Activated T-cell treated with anti-CD3 and anti-CD28 coated beads, Interleukin-2, amount 50 U/mL, for 4 hours (primary cell): ENCODE measurements at regions not wholly inside any gene's neighbourhood (a gene's known extent, or its start where the extent isn't known, plus 50 kb on each side); places are given as distances from the start of the nearest gene placed in this dataset.

Experiments used
- ATAC-seq, 2 donors: fragments of 200-7000 bp; cut with Tn5 transposase; one replicate each; pipeline ENCODE4 v1.10.0; 2021
- DNase-seq: peaks from one replicate; pipeline ENCODE4 v3.0.0-alpha.2; 2020
- H3K27me3 Mint-ChIP-seq: one replicate; pipeline ENCODE4 v1.8.0; 2021; ENCODE audit warnings: low read depth, mixed read lengths
- H3K36me3 Mint-ChIP-seq: one replicate; pipeline ENCODE4 v1.8.0; 2022; ENCODE audit warnings: mixed read lengths; ENCODE audit not compliant: insufficient read depth
- H3K4me1 Mint-ChIP-seq: one replicate; pipeline ENCODE4 v1.8.0; 2021; ENCODE audit warnings: low read depth, mixed read lengths
- H3K4me3 Mint-ChIP-seq: one replicate; pipeline ENCODE4 v1.8.0; 2021; ENCODE audit warnings: mild to moderate bottlenecking, moderate library complexity, mixed read lengths
- H3K9me3 Mint-ChIP-seq: one replicate; pipeline ENCODE4 v1.8.0; 2021; ENCODE audit warnings: mixed read lengths

- H3K4me1 Mint-ChIP-seq = peaks cover 32% of the 10 kb centered on the region
- DNase-seq (no peak), ATAC-seq (no peak)
- no peak overlapping the region for H3K4me3 Mint-ChIP-seq
- no peaks in the 10 kb centered on the region for H3K9me3 Mint-ChIP-seq
- H3K36me3 Mint-ChIP-seq = no peaks in the 10 kb centered on the region
- peaks cover 2% of the 10 kb centered on the region for H3K27me3 Mint-ChIP-seq
Observed at GRCh38 chr5:77157732-77158532, 52.5 kb upstream of the PDE8B start.

DNA sequence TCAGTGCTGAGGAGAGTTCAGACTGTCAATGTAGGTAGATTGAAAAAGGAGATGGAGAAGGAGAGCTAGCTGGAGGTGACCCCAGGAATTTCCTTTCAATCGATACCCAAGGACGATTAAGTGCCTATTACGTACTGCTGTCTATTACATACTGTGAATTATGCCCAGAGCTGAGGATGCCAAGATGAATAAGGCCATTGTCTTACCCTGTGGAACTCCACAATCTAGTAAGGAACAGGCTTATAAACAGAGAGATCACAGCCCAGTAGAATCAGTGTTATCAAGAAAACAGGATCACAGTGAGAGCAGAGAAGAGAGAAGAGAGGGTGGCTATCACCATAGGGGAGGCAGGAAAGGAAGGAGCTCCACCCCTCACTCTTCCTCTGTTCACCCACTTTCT is 54.1 kb upstream of the PDE8B start:
- no peak for ATAC-seq
- no peak overlapping the region for H3K4me3 Mint-ChIP-seq
- H3K9me3 Mint-ChIP-seq = no peaks in the 10 kb centered on the region

DNA sequence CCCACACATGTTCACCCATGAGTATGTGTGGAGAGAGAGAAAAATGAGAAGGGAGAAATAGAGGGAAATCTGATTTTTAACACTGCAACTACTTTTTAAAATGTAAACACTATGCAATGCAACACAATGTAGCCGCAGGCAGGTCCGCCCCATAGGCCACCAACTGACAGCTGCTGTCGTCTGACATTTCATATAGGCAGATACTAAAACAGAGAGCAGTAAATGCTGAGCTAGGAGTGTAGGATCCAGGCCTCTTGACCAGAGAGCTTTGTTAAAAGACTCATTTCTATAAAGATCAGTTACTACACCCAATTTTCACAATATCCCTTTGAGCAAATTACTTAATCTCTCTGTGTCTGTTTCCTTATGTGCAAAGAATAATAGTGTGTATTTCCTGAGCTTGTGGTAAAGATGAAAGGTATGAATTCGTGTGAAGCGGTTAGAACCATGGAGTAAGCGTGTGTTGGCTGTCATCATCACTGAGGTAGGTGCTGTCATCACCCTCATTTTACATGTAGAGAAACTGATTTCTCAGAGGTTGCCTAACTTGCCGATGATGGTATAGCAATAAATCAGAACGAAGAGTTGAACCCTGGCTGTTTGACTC is 55.2 kb upstream of the PDE8B start:
- peak; percentile 8 for DNase-seq
- peak; percentile 83 to 87 for ATAC-seq
- no peaks in the 10 kb centered on the region for H3K27me3 Mint-ChIP-seq
- peak overlapping the region; percentile 24 for H3K4me3 Mint-ChIP-seq
- H3K9me3 Mint-ChIP-seq = no peaks in the 10 kb centered on the region
- no peaks in the 10 kb centered on the region for H3K36me3 Mint-ChIP-seq
- H3K4me1 Mint-ChIP-seq = peaks cover 32% of the 10 kb centered on the region

More for the DNA sequence above, 54.1 kb upstream of the PDE8B start:
- peaks cover 32% of the 10 kb centered on the region for H3K4me1 Mint-ChIP-seq
- H3K36me3 Mint-ChIP-seq = no peaks in the 10 kb centered on the region
- H3K27me3 Mint-ChIP-seq = peaks cover 2% of the 10 kb centered on the region
- no peak for DNase-seq

DNA sequence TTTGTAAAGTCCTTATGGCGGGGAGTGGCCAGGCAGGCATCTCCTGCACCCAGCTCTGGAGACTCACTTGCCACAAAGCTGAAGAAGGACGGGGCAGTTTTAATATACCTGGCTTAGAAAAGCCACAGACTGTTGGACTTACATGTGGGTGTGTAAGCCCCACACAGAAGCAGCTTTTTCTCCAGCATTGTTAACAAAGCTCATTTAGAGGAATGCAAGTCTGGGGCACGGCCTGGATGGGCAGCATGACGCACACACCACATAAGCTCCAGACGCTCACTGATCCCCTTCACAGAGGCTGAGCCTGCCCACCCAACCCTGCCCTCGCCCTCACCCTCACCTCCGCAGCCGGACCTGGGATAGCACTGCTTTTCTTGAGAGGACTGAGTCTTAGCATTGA is 58.0 kb upstream of the PDE8B start:
- ATAC-seq (no peak), DNase-seq (no peak)
- Mint-ChIP-seq H3K4me3 (no peak overlapping the region), H3K9me3 (no peaks in the 10 kb centered on the region), H3K4me1 (peaks cover 32% of the 10 kb centered on the region), H3K27me3 (no peaks in the 10 kb centered on the region), H3K36me3 (no peaks in the 10 kb centered on the region)

DNA sequence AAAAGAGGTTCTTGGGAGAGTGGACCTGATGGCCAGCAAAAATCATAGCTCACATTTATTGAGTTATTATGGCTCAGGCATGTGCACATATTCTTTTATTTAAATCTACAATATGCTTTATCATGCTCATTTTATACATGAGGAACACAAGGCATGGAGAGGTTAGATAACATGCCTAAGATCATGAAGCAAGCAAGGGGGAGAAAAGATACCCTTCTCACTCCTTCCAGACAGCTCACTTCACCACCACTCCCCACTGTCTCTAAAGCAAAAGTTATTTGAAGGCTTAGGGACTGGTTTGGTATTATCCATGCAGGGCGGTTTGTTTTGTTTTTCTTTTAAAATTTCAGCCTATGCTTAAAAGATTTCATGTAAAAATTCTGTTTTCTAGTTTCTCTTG is 59.0 kb upstream of the PDE8B start:
- H3K36me3 Mint-ChIP-seq = no peaks in the 10 kb centered on the region
- DNase-seq (no peak), ATAC-seq (no peak)
- H3K9me3 Mint-ChIP-seq = no peaks in the 10 kb centered on the region
- no peaks in the 10 kb centered on the region for H3K27me3 Mint-ChIP-seq
- H3K4me1 Mint-ChIP-seq = peaks cover 22% of the 10 kb centered on the region
- H3K4me3 Mint-ChIP-seq = no peak overlapping the region

- no peaks in the 10 kb centered on the region for H3K36me3 Mint-ChIP-seq
- peaks cover 10% of the 10 kb centered on the region for H3K4me1 Mint-ChIP-seq
- DNase-seq (no peak), ATAC-seq (no peak)
- H3K27me3 Mint-ChIP-seq = peaks cover 2% of the 10 kb centered on the region
- H3K9me3 Mint-ChIP-seq = no peaks in the 10 kb centered on the region
- no peak overlapping the region for H3K4me3 Mint-ChIP-seq
Observed at GRCh38 chr5:77146896-77147295, 59.8 kb upstream of the ZBED3 start.

- Mint-ChIP-seq H3K27me3 (peaks cover 2% of the 10 kb centered on the region), H3K4me3 (no peak overlapping the region)
- ATAC-seq = no peak
Observed at GRCh38 chr5:77145666-77146065, 58.6 kb upstream of the ZBED3 start.

DNA sequence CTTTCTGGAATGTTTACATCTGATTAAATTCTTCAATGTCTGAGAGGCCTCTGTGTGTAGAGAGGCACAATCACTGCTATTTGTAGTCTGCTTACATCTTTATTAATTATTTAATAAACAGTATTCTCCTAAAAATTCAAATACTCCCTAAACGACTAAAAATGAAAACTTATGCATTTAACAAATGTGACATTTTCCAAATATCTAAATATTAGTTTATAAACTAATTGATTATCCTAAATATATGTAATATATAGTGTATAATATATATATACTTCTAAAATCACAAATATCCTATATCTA is 57.7 kb upstream of the ZBED3 start:
- DNase-seq = no peak
- H3K4me1 Mint-ChIP-seq = peaks cover 10% of the 10 kb centered on the region
- H3K4me3 Mint-ChIP-seq = no peak overlapping the region
- H3K9me3 Mint-ChIP-seq = no peaks in the 10 kb centered on the region
- ATAC-seq = no peak
- H3K36me3 Mint-ChIP-seq = no peaks in the 10 kb centered on the region
- peaks cover 2% of the 10 kb centered on the region for H3K27me3 Mint-ChIP-seq

More at GRCh38 chr5:77145666-77146065, 58.6 kb upstream of the ZBED3 start:
- no peak for DNase-seq
- Mint-ChIP-seq H3K36me3 (no peaks in the 10 kb centered on the region), H3K4me1 (peaks cover 10% of the 10 kb centered on the region), H3K9me3 (no peaks in the 10 kb centered on the region)

DNA sequence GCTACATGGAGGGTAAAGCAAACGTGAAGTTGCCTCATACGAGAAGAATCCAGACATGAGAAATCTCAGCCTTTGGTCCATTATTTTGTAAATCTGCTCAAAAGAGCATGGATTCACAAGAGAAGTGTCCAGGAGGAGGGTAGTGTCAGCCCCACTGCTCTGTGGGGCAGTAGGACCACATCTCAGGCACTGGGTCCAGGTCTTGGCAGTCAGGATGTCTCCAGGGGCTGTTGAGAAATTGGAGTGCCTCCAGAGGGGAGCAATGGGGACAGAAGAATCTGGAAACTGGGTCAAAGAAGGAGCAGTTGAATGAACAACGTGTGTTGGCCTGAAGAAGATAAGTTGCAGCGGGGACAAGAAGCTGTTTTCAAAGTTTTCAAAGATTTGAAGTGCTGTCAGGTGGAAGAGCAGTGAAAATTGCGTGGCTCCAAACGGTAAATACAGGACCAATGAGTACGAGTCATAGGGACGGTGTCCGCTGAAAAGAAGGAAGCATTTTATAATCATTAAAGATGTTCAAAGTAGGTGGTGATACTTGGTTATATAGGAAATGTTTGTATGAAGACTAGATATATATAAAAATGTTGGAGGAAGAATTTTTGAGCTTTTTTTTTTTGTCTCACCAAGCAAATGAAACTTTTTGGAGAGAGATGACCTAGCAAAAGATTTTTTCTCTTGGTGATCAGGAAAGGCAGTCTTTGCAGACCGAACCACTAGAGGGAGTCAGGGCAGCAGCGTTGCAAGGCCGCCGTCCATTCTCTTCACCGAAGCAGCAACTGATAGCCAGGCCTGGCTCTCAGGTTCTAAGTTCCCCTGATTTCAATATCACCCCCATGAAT is 57.1 kb upstream of the ZBED3 start:
- ATAC-seq = peak; percentile 51 to 59
- Mint-ChIP-seq H3K4me3 (no peak overlapping the region), H3K27me3 (peaks cover 2% of the 10 kb centered on the region), H3K9me3 (no peaks in the 10 kb centered on the region), H3K4me1 (peaks cover 10% of the 10 kb centered on the region), H3K36me3 (no peaks in the 10 kb centered on the region)
- DNase-seq = peak; percentile 45

GRCh38 chr5:77140350-77140749 is 53.3 kb upstream of the ZBED3 start:
- Mint-ChIP-seq H3K27me3 (peaks cover 2% of the 10 kb centered on the region), H3K4me3 (no peak overlapping the region), H3K4me1 (peaks cover 2% of the 10 kb centered on the region), H3K36me3 (no peaks in the 10 kb centered on the region), H3K9me3 (no peaks in the 10 kb centered on the region)
- no peak for ATAC-seq
- no peak for DNase-seq

- no peaks in the 10 kb centered on the region for H3K36me3 Mint-ChIP-seq
- DNase-seq = no peak
- H3K4me3 Mint-ChIP-seq = no peak overlapping the region
- no peaks in the 10 kb centered on the region for H3K9me3 Mint-ChIP-seq
- ATAC-seq = no peak
- no peaks in the 10 kb centered on the region for H3K4me1 Mint-ChIP-seq
- peaks cover 2% of the 10 kb centered on the region for H3K27me3 Mint-ChIP-seq
Observed at GRCh38 chr5:77139001-77139400, 51.9 kb upstream of the ZBED3 start.
